ENCODE measurements at regions not wholly inside any gene's neighbourhood (a gene's known extent, or its start where the extent isn't known, plus 50 kb on each side); places are given as distances from the start of the nearest gene placed in this dataset.

- TF ChIP-seq, protein P1, sequence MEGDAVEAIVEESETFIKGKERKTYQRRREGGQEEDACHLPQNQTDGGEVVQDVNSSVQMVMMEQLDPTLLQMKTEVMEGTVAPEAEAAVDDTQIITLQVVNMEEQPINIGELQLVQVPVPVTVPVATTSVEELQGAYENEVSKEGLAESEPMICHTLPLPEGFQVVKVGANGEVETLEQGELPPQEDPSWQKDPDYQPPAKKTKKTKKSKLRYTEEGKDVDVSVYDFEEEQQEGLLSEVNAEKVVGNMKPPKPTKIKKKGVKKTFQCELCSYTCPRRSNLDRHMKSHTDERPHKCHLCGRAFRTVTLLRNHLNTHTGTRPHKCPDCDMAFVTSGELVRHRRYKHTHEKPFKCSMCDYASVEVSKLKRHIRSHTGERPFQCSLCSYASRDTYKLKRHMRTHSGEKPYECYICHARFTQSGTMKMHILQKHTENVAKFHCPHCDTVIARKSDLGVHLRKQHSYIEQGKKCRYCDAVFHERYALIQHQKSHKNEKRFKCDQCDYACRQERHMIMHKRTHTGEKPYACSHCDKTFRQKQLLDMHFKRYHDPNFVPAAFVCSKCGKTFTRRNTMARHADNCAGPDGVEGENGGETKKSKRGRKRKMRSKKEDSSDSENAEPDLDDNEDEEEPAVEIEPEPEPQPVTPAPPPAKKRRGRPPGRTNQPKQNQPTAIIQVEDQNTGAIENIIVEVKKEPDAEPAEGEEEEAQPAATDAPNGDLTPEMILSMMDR (IDR thresholded peaks at IDR 0.05; ENCODE audit: unreplicated experiment) = no peak
- Mint-ChIP-seq H3K4me3 (ENCODE audit: unreplicated experiment) (no peak overlapping the region), H3K4me1 (ENCODE audit: insufficient read depth, unreplicated experiment) (no peaks in the 10 kb centered on the region), H3K9me3 (ENCODE audit: unreplicated experiment) (no peaks in the 10 kb centered on the region), H3K27me3 (ENCODE audit: insufficient read depth, unreplicated experiment) (no peaks in the 10 kb centered on the region), H3K27ac (ENCODE audit: low read depth, unreplicated experiment) (no peak overlapping the region), H3K36me3 (ENCODE audit: insufficient read depth, unreplicated experiment) (no peaks in the 10 kb centered on the region)
- CTCF ChIA-PET = no interaction called here
- no TSS peak for BruUV-seq (replicated peaks)
- POLR2A ChIA-PET = interaction anchor here (0.6 to 1.1 kb wide), 2 partner anchors 10 to 1233 kb away, joined by 3 read pairs; no protein-coding TSS in a partner anchor
- intact Hi-C loops (cut with micrococcal nuclease) = no loop called here
- DNase-seq (ENCODE audit: unreplicated experiment) = no peak
These were observed 167.0 kb downstream of the POU4F1 start for GRCh38 chr13:78436311-78436710.

- TF ChIP-seq, protein P1 (IDR thresholded peaks at IDR 0.05; ENCODE audit: unreplicated experiment) = no peak
- POLR2A ChIA-PET = no interaction called here
- Mint-ChIP-seq H3K4me1 (ENCODE audit: insufficient read depth, unreplicated experiment) (no peaks in the 10 kb centered on the region), H3K27ac (ENCODE audit: low read depth, unreplicated experiment) (no peak overlapping the region), H3K9me3 (ENCODE audit: unreplicated experiment) (no peaks in the 10 kb centered on the region), H3K4me3 (ENCODE audit: unreplicated experiment) (no peak overlapping the region), H3K36me3 (ENCODE audit: insufficient read depth, unreplicated experiment) (no peaks in the 10 kb centered on the region), H3K27me3 (ENCODE audit: insufficient read depth, unreplicated experiment) (peaks cover 9% of the 10 kb centered on the region)
- no peak for DNase-seq (ENCODE audit: unreplicated experiment)
- no TSS peak for BruUV-seq (replicated peaks)
- CTCF ChIA-PET = interaction anchor here (0.7 kb wide), 1 partner anchor 51 kb away, joined by 3 read pairs; no protein-coding TSS in a partner anchor
- intact Hi-C loops (cut with micrococcal nuclease) = no loop called here
These were observed 172.0 kb downstream of the POU4F1 start for GRCh38 chr13:78431328-78431727.

- ChIA-PET CTCF (interaction anchor here (0.7 kb wide), 1 partner anchor 51 kb away, joined by 3 read pairs; no protein-coding TSS in a partner anchor), POLR2A (no interaction called here)
- DNase-seq (ENCODE audit: unreplicated experiment) = no peak
- Mint-ChIP-seq H3K4me1 (ENCODE audit: insufficient read depth, unreplicated experiment) (no peaks in the 10 kb centered on the region), H3K27me3 (ENCODE audit: insufficient read depth, unreplicated experiment) (peaks cover 9% of the 10 kb centered on the region), H3K4me3 (ENCODE audit: unreplicated experiment) (no peak overlapping the region), H3K27ac (ENCODE audit: low read depth, unreplicated experiment) (no peak overlapping the region), H3K9me3 (ENCODE audit: unreplicated experiment) (no peaks in the 10 kb centered on the region), H3K36me3 (ENCODE audit: insufficient read depth, unreplicated experiment) (no peaks in the 10 kb centered on the region)
- TF ChIP-seq, protein P1 (IDR thresholded peaks at IDR 0.05; ENCODE audit: unreplicated experiment) = no peak
- intact Hi-C loops (cut with micrococcal nuclease) = no loop called here
- BruUV-seq (replicated peaks) = no TSS peak
These were observed 172.5 kb downstream of the POU4F1 start for GRCh38 chr13:78430811-78431210.

- ChIA-PET POLR2A (no interaction called here), CTCF (no interaction called here)
- H3K27me3 Mint-ChIP-seq (ENCODE audit: insufficient read depth, unreplicated experiment) = peaks cover 9% of the 10 kb centered on the region
- intact Hi-C loops (cut with micrococcal nuclease) = no loop called here
- no peak overlapping the region for H3K27ac Mint-ChIP-seq (ENCODE audit: low read depth, unreplicated experiment)
- H3K9me3 Mint-ChIP-seq (ENCODE audit: unreplicated experiment) = no peaks in the 10 kb centered on the region
- no TSS peak for BruUV-seq (replicated peaks)
- DNase-seq (ENCODE audit: unreplicated experiment) = no peak
- H3K4me1 Mint-ChIP-seq (ENCODE audit: insufficient read depth, unreplicated experiment) = no peaks in the 10 kb centered on the region
- H3K4me3 Mint-ChIP-seq (ENCODE audit: unreplicated experiment) = no peak overlapping the region
- no peaks in the 10 kb centered on the region for H3K36me3 Mint-ChIP-seq (ENCODE audit: insufficient read depth, unreplicated experiment)
- TF ChIP-seq, protein P1 (IDR thresholded peaks at IDR 0.05; ENCODE audit: unreplicated experiment) = no peak
These were observed 173.1 kb downstream of the POU4F1 start for GRCh38 chr13:78430166-78430791.
